ENCODE measurements at regions not wholly inside any gene's neighbourhood (a gene's known extent, or its start where the extent isn't known, plus 50 kb on each side); places are given as distances from the start of the nearest gene placed in this dataset.

DNA sequence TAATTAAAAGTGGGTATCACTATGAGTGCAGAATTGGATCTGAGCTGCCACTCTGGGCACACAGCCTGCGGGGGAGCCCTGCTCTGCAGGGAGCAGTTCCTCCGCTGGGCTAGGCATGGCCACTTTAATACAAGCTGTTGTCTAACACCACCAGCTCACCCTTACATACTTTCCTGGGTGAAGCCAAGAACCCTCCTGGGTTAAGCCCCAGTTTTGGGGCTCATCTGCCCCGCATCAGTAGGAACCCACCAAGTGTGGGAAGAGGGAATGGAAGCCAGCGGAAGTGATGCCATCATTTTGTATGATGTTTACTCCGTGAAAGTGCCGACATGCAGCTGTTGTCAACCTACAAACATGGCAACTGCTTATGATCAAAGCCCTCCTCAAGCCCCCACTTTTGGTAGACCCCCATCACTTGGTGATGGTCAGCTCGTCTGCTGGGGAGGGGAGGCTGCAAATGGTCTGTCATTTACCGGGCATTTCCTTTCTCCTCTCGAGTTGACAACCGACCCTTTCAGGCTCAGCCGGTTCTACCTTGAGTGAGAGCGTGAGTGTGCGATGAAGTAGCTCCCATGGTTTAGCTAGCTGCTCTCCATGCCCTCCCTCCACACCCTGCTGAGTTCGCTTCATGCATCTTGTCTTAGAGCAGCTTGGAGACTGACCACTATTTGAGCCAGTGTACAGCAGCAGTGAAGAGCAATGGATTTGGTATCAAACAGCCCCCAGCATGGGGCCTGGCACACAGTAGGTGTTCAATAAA lies 95.3 kb upstream of the IER5L start:
- TF ChIP-seq, protein P1, sequence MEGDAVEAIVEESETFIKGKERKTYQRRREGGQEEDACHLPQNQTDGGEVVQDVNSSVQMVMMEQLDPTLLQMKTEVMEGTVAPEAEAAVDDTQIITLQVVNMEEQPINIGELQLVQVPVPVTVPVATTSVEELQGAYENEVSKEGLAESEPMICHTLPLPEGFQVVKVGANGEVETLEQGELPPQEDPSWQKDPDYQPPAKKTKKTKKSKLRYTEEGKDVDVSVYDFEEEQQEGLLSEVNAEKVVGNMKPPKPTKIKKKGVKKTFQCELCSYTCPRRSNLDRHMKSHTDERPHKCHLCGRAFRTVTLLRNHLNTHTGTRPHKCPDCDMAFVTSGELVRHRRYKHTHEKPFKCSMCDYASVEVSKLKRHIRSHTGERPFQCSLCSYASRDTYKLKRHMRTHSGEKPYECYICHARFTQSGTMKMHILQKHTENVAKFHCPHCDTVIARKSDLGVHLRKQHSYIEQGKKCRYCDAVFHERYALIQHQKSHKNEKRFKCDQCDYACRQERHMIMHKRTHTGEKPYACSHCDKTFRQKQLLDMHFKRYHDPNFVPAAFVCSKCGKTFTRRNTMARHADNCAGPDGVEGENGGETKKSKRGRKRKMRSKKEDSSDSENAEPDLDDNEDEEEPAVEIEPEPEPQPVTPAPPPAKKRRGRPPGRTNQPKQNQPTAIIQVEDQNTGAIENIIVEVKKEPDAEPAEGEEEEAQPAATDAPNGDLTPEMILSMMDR (IDR thresholded peaks at IDR 0.05): no peak
- no peak for DNase-seq
- intact Hi-C loops (cut with DNase I): no loop called here
- no peaks in the 10 kb centered on the region for H3K36me3 ChIP-seq
- no peaks in the 10 kb centered on the region for H3K4me1 ChIP-seq
- H3K27ac ChIP-seq: no peak overlapping the region
- H3K9me3 ChIP-seq: no peaks in the 10 kb centered on the region
- no peak overlapping the region for H3K4me3 ChIP-seq
- no peaks in the 10 kb centered on the region for H3K27me3 ChIP-seq
- H3K9ac ChIP-seq (ENCODE audit: low read depth in 2 of 2, low read length in 2 of 2): no peak overlapping the region

DNA sequence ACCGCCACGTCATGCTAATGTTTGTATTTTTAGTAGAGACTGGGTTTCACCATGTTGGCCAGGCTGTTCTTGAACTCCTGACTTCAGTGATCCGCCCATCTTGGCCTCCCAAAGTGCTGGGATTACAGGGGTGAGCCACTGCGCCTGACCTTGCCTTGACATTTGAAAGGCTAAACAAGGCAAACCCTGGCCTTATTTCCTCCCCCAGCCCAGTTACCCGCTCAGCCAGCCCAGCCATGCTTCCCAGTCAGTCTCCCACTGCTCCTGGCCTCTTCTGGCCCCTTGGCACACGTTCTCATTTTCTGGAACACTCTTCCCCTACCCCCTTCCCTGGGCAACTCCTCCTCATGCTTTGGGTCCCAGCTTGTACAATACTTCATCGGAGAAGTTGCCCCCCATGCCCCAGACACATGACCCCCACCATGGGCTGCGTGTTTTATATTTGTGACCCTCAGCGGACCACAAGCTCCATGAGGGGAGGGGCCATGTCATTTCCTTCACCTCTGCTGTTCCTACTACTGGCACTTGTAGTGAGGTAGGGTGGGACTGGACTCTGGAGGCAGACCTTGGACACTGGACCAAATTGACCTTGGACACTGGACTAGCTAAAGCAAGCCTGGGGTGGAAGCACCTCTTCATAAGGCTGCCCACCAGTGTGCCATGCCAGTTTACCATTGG lies 94.4 kb upstream of the IER5L start:
- DNase-seq: no peak
- intact Hi-C loops (cut with DNase I): no loop called here

DNA sequence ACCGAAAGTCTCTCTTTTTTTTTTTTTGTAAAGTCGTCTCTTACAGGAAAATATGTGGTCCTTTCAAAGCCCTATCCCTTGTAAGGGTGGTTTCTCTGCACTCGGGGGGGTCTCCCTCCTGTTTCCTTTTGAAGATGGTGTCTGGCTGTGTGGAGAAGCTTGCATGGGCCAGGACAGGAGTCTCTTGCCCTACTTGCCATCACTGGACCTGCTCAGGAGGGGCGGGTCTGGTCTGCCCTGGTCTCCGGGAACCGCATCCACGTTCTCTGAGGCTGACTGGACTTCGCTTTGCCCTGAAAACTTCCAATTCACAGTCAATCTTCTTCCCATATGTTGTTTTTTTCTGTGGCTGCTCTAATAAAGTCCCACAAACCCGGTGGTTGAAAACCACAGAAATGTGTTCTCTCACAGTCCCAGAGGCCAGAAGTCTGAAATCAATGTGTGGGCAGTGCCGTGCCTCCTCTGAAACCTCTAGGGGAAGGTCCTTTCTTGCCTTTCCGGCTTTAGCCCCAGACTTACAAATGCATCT lies 92.9 kb upstream of the IER5L start:
- Histone ChIP-seq H3K36me3 (no peaks in the 10 kb centered on the region), H3K27ac (no peak overlapping the region), H3K4me3 (no peak overlapping the region), H3K4me1 (no peaks in the 10 kb centered on the region), H3K9ac (ENCODE audit: low read depth in 2 of 2, low read length in 2 of 2) (no peak overlapping the region), H3K9me3 (no peaks in the 10 kb centered on the region), H3K27me3 (no peaks in the 10 kb centered on the region)
- no peak for DNase-seq
- intact Hi-C loops (cut with DNase I): no loop called here
- TF ChIP-seq, protein P1 (IDR thresholded peaks at IDR 0.05): no peak

More for the DNA sequence above, 94.4 kb upstream of the IER5L start:
- H3K4me3 ChIP-seq: no peak overlapping the region
- no peaks in the 10 kb centered on the region for H3K36me3 ChIP-seq
- TF ChIP-seq, protein P1 (IDR thresholded peaks at IDR 0.05): no peak
- H3K4me1 ChIP-seq: no peaks in the 10 kb centered on the region
- H3K9me3 ChIP-seq: no peaks in the 10 kb centered on the region
- H3K27ac ChIP-seq: no peak overlapping the region
- H3K9ac ChIP-seq (ENCODE audit: low read depth in 2 of 2, low read length in 2 of 2): no peak overlapping the region
- no peaks in the 10 kb centered on the region for H3K27me3 ChIP-seq

DNA sequence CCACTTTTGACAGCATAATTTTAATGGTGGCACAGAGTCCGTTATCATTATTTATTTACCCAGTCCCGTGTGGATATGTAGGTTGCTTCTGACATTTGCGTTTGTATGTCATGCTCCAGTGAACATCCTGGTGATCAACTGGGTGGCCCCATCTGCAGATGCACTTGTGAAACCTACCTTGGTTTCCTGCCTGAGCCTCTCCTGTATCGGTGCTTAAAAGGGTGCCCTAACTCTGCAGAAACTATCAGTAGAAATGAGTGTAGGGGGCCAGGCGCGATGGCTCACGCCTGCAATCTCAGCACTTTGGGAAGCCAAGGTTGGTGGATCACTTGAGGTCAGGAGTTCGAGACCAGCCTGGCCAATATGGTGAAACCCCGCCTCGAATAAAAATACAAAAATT lies 92.1 kb upstream of the IER5L start:
- TF ChIP-seq, protein P1 (IDR thresholded peaks at IDR 0.05): no peak
- Histone ChIP-seq H3K27ac (no peak overlapping the region), H3K9me3 (no peaks in the 10 kb centered on the region), H3K36me3 (no peaks in the 10 kb centered on the region), H3K27me3 (no peaks in the 10 kb centered on the region), H3K9ac (ENCODE audit: low read depth in 2 of 2, low read length in 2 of 2) (no peak overlapping the region), H3K4me1 (no peaks in the 10 kb centered on the region), H3K4me3 (no peak overlapping the region)
- DNase-seq: no peak
- intact Hi-C loops (cut with DNase I): no loop called here

DNA sequence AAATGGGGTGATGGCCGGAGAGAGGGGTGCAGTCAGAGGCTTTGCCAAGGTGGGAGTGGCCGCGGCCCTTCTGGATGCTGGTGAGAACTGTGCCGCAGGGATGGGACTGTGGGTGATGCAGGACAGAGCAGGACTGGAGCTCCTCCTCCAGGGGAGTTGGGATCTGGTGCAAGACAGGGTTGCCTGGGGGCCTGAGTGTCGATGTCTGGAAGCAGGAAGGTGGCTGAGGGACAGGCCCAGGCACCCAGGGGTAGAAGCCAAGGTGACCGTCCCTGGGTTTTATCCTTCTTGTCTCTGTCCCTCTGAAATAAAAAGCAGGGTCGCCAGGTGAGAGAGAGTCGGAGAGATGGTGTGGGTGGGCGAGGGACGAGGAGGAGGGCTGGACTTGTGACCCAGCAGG lies 89.1 kb upstream of the IER5L start:
- Histone ChIP-seq H3K27me3 (no peaks in the 10 kb centered on the region), H3K4me3 (no peak overlapping the region), H3K36me3 (no peaks in the 10 kb centered on the region), H3K9me3 (no peaks in the 10 kb centered on the region), H3K4me1 (no peaks in the 10 kb centered on the region), H3K27ac (no peak overlapping the region), H3K9ac (ENCODE audit: low read depth in 2 of 2, low read length in 2 of 2) (no peak overlapping the region)
- intact Hi-C loops (cut with DNase I): no loop called here
- TF ChIP-seq, protein P1 (IDR thresholded peaks at IDR 0.05): no peak
- no peak for DNase-seq

Data from colonic mucosa (tissue), 4 donors.